ENCODE measurements at regions not wholly inside any gene's neighbourhood (a gene's known extent, or its start where the extent isn't known, plus 50 kb on each side); places are given as distances from the start of the nearest gene placed in this dataset.

DNA sequence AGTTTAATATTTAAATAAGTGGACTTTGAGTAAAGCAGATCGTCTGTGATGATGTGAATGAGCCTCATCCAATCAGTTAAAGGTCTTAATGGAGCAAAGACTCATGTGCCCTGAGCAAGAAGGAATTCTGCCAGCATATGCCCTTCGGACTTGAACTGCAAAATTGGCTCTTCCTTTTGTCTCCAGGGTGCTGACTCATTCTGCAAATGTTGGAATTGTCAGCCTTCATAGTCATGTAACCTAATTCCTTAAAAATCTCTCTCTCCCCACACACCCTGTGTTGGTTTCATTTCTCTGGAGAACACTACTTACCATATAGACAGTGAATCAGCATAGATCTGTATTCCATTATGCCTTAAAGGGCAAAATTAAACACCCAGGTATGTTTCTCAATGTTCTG is 609.8 kb upstream of the GALNTL6 start:
- Histone ChIP-seq H3K79me2 (replicated peaks; ENCODE audit: insufficient read depth) (no peaks in the 10 kb centered on the region), H3K9me2 (ENCODE audit: insufficient read depth) (no peaks in the 10 kb centered on the region), H3K4me3 (no peak overlapping the region), H3F3A (replicated peaks; ENCODE audit: low read depth) (no peaks in the 10 kb centered on the region), H3K4me2 (no peak overlapping the region), H4K20me1 (replicated peaks; ENCODE audit: insufficient read depth) (no peaks in the 10 kb centered on the region), H2AFZ (peak overlapping the region; percentile 64; the same call in 1 of the 2 replicates), H3K4me1 (ENCODE audit: insufficient read depth) (peaks cover 3% of the 10 kb centered on the region; the same call in 1 of the 2 replicates), H3K36me3 (ENCODE audit: insufficient read depth) (no peaks in the 10 kb centered on the region), H3K27me3 (ENCODE audit: insufficient read depth) (no peaks in the 10 kb centered on the region), H3K27ac (ENCODE audit: low read depth) (no peak overlapping the region)
- Mint-ChIP-seq H3K9me3 (no peaks in the 10 kb centered on the region), H3K27me3 (ENCODE audit: insufficient read depth, low read depth, poor library complexity) (no peaks in the 10 kb centered on the region), H3K36me3 (ENCODE audit: low read depth) (no peaks in the 10 kb centered on the region), H3K4me1 (no peaks in the 10 kb centered on the region), H3K27ac (no peak overlapping the region), H3K4me3 (no peak overlapping the region)
- no peak for DNase-seq (ENCODE audit: low spot score)
- ATAC-seq: no peak
- TF ChIP-seq, protein P1, sequence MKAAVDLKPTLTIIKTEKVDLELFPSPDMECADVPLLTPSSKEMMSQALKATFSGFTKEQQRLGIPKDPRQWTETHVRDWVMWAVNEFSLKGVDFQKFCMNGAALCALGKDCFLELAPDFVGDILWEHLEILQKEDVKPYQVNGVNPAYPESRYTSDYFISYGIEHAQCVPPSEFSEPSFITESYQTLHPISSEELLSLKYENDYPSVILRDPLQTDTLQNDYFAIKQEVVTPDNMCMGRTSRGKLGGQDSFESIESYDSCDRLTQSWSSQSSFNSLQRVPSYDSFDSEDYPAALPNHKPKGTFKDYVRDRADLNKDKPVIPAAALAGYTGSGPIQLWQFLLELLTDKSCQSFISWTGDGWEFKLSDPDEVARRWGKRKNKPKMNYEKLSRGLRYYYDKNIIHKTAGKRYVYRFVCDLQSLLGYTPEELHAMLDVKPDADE (IDR thresholded peaks at IDR 0.05): no peak
- TF ChIP-seq, protein P2, sequence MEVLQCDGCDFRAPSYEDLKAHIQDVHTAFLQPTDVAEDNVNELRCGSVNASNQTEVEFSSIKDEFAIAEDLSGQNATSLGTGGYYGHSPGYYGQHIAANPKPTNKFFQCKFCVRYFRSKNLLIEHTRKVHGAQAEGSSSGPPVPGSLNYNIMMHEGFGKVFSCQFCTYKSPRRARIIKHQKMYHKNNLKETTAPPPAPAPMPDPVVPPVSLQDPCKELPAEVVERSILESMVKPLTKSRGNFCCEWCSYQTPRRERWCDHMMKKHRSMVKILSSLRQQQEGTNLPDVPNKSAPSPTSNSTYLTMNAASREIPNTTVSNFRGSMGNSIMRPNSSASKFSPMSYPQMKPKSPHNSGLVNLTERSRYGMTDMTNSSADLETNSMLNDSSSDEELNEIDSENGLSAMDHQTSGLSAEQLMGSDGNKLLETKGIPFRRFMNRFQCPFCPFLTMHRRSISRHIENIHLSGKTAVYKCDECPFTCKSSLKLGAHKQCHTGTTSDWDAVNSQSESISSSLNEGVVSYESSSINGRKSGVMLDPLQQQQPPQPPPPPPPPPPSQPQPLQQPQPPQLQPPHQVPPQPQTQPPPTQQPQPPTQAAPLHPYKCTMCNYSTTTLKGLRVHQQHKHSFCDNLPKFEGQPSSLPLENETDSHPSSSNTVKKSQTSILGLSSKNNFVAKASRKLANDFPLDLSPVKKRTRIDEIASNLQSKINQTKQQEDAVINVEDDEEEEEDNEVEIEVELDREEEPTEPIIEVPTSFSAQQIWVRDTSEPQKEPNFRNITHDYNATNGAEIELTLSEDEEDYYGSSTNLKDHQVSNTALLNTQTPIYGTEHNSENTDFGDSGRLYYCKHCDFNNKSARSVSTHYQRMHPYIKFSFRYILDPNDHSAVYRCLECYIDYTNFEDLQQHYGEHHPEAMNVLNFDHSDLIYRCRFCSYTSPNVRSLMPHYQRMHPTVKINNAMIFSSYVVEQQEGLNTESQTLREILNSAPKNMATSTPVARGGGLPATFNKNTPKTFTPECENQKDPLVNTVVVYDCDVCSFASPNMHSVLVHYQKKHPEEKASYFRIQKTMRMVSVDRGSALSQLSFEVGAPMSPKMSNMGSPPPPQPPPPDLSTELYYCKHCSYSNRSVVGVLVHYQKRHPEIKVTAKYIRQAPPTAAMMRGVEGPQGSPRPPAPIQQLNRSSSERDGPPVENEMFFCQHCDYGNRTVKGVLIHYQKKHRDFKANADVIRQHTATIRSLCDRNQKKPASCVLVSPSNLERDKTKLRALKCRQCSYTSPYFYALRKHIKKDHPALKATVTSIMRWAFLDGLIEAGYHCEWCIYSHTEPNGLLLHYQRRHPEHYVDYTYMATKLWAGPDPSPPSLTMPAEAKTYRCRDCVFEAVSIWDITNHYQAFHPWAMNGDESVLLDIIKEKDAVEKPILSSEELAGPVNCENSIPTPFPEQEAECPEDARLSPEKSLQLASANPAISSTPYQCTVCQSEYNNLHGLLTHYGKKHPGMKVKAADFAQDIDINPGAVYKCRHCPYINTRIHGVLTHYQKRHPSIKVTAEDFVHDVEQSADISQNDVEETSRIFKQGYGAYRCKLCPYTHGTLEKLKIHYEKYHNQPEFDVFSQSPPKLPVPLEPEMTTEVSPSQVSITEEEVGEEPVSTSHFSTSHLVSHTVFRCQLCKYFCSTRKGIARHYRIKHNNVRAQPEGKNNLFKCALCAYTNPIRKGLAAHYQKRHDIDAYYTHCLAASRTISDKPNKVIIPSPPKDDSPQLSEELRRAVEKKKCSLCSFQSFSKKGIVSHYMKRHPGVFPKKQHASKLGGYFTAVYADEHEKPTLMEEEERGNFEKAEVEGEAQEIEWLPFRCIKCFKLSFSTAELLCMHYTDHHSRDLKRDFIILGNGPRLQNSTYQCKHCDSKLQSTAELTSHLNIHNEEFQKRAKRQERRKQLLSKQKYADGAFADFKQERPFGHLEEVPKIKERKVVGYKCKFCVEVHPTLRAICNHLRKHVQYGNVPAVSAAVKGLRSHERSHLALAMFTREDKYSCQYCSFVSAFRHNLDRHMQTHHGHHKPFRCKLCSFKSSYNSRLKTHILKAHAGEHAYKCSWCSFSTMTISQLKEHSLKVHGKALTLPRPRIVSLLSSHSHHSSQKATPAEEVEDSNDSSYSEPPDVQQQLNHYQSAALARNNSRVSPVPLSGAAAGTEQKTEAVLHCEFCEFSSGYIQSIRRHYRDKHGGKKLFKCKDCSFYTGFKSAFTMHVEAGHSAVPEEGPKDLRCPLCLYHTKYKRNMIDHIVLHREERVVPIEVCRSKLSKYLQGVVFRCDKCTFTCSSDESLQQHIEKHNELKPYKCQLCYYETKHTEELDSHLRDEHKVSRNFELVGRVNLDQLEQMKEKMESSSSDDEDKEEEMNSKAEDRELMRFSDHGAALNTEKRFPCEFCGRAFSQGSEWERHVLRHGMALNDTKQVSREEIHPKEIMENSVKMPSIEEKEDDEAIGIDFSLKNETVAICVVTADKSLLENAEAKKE (CRISPR knock-in tag; IDR thresholded peaks at IDR 0.05): no peak
- TF ChIP-seq NANOG (IDR thresholded peaks at IDR 0.05; ENCODE audit: borderline replicate concordance): no peak
- no peak for TF ChIP-seq EZH2 (IDR thresholded peaks at IDR 0.05; ENCODE audit: low read depth, unreplicated experiment)
- no peak for TF ChIP-seq STAT1 (IDR thresholded peaks at IDR 0.05; ENCODE audit: unreplicated experiment)
- no peak for TF ChIP-seq POLR2AphosphoS5 (IDR thresholded peaks at IDR 0.05; ENCODE audit: low read depth)
- no peak for TF ChIP-seq ZNF114 (CRISPR knock-in tag; IDR thresholded peaks at IDR 0.05)
- TF ChIP-seq JUNB (IDR thresholded peaks at IDR 0.05; ENCODE audit: unreplicated experiment): no peak
- TF ChIP-seq CREB1 (CRISPR knock-in tag; IDR thresholded peaks at IDR 0.05; ENCODE audit: low read depth): no peak
- TF ChIP-seq ZNF331 (CRISPR knock-in tag; IDR thresholded peaks at IDR 0.05; ENCODE audit: low read depth): no peak
- TF ChIP-seq, protein P3, sequence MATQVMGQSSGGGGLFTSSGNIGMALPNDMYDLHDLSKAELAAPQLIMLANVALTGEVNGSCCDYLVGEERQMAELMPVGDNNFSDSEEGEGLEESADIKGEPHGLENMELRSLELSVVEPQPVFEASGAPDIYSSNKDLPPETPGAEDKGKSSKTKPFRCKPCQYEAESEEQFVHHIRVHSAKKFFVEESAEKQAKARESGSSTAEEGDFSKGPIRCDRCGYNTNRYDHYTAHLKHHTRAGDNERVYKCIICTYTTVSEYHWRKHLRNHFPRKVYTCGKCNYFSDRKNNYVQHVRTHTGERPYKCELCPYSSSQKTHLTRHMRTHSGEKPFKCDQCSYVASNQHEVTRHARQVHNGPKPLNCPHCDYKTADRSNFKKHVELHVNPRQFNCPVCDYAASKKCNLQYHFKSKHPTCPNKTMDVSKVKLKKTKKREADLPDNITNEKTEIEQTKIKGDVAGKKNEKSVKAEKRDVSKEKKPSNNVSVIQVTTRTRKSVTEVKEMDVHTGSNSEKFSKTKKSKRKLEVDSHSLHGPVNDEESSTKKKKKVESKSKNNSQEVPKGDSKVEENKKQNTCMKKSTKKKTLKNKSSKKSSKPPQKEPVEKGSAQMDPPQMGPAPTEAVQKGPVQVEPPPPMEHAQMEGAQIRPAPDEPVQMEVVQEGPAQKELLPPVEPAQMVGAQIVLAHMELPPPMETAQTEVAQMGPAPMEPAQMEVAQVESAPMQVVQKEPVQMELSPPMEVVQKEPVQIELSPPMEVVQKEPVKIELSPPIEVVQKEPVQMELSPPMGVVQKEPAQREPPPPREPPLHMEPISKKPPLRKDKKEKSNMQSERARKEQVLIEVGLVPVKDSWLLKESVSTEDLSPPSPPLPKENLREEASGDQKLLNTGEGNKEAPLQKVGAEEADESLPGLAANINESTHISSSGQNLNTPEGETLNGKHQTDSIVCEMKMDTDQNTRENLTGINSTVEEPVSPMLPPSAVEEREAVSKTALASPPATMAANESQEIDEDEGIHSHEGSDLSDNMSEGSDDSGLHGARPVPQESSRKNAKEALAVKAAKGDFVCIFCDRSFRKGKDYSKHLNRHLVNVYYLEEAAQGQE (IDR thresholded peaks at IDR 0.05; ENCODE audit: unreplicated experiment): no peak
- TF ChIP-seq EZH2phosphoT487 (IDR thresholded peaks at IDR 0.05; ENCODE audit: unreplicated experiment): no peak
- TF ChIP-seq, protein P4, sequence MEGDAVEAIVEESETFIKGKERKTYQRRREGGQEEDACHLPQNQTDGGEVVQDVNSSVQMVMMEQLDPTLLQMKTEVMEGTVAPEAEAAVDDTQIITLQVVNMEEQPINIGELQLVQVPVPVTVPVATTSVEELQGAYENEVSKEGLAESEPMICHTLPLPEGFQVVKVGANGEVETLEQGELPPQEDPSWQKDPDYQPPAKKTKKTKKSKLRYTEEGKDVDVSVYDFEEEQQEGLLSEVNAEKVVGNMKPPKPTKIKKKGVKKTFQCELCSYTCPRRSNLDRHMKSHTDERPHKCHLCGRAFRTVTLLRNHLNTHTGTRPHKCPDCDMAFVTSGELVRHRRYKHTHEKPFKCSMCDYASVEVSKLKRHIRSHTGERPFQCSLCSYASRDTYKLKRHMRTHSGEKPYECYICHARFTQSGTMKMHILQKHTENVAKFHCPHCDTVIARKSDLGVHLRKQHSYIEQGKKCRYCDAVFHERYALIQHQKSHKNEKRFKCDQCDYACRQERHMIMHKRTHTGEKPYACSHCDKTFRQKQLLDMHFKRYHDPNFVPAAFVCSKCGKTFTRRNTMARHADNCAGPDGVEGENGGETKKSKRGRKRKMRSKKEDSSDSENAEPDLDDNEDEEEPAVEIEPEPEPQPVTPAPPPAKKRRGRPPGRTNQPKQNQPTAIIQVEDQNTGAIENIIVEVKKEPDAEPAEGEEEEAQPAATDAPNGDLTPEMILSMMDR (conservative IDR thresholded peaks at IDR 0.05; ENCODE audit: low read depth in 2 of 2): no peak

Data from GM23338 (cell line).